GM19372 (cell line): ENCODE measurements at regions not wholly inside any gene's neighbourhood (a gene's known extent, or its start where the extent isn't known, plus 50 kb on each side); places are given as distances from the start of the nearest gene placed in this dataset.
"Not testable (repeated sequence)": the region's sequence is repeated elsewhere in the genome, so short reads cannot be mapped to it uniquely, and the experiment has no call there.

Experiments used
- ATAC-seq: cut with Tn5 transposase; IDR thresholded peaks from one replicate; pipeline ENCODE4 v1.9.1; 2021; ENCODE audit warnings: mild to moderate bottlenecking, low read depth, moderate library complexity; ENCODE audit not compliant: unreplicated experiment

GRCh38 chr20:29410806-29411457 is 1846.5 kb upstream of the DEFB115 start:
- no peak for ATAC-seq

GRCh38 chr20:29411458-29411820 is 1846.0 kb upstream of the DEFB115 start:
- ATAC-seq, result not testable (repeated sequence)

GRCh38 chr20:29419378-29419777 is 1838.1 kb upstream of the DEFB115 start:
- no peak for ATAC-seq

- no peak for ATAC-seq
Measured at GRCh38 chr20:29427201-29428060, 1830.0 kb upstream of the DEFB115 start.

GRCh38 chr20:29430531-29430930 is 1826.9 kb upstream of the DEFB115 start:
- no peak for ATAC-seq

GRCh38 chr20:29440721-29441120 is 1816.7 kb upstream of the DEFB115 start:
- ATAC-seq, result not testable (repeated sequence)

GRCh38 chr20:29443206-29443781 is 1814.2 kb upstream of the DEFB115 start:
- peak; percentile 54 for ATAC-seq

- no peak for ATAC-seq
Measured at GRCh38 chr20:29443819-29444218, 1813.6 kb upstream of the DEFB115 start.

- not testable (repeated sequence) for ATAC-seq
Measured at GRCh38 chr20:29445050-29445907, 1812.2 kb upstream of the DEFB115 start.

GRCh38 chr20:29447517-29448484 is 1809.7 kb upstream of the DEFB115 start:
- not testable (repeated sequence) for ATAC-seq

GRCh38 chr20:29448806-29449470 is 1808.5 kb upstream of the DEFB115 start:
- ATAC-seq, result no peak

- no peak for ATAC-seq
Measured at GRCh38 chr20:29452186-29452585, 1805.3 kb upstream of the DEFB115 start.

GRCh38 chr20:29456987-29457693 is 1800.3 kb upstream of the DEFB115 start:
- not testable (repeated sequence) for ATAC-seq

GRCh38 chr20:29472606-29473005 is 1784.9 kb upstream of the DEFB115 start:
- ATAC-seq, result no peak

GRCh38 chr20:29492840-29493239 is 1764.6 kb upstream of the DEFB115 start:
- ATAC-seq, result not testable (repeated sequence)

GRCh38 chr20:29496767-29497166 is 1760.7 kb upstream of the DEFB115 start:
- ATAC-seq, result not testable (repeated sequence)

- no peak for ATAC-seq
Measured at GRCh38 chr20:29497261-29497671, 1760.2 kb upstream of the DEFB115 start.

- not testable (repeated sequence) for ATAC-seq
Measured at GRCh38 chr20:29497684-29498083, 1759.8 kb upstream of the DEFB115 start.
